ENCODE measurements at regions not wholly inside any gene's neighbourhood (a gene's known extent, or its start where the extent isn't known, plus 50 kb on each side); places are given as distances from the start of the nearest gene placed in this dataset.

GRCh38 chr5:116844015-116844414, 269.4 kb upstream of the SEMA6A start:
- H3K27ac ChIP-seq (ENCODE audit: low read depth): no peak overlapping the region
- peaks cover 8% of the 10 kb centered on the region for H3K4me1 ChIP-seq (ENCODE audit: insufficient read depth)
- DNase-seq (ENCODE audit: low spot score): no peak
- no peak overlapping the region for H3K4me2 ChIP-seq
- H3K36me3 ChIP-seq (ENCODE audit: insufficient read depth): no peaks in the 10 kb centered on the region
- no peaks in the 10 kb centered on the region for H4K20me1 ChIP-seq (replicated peaks; ENCODE audit: insufficient read depth)
- Mint-ChIP-seq H3K36me3 (ENCODE audit: low read depth) (no peaks in the 10 kb centered on the region), H3K4me3 (no peak overlapping the region), H3K4me1 (peaks cover 8% of the 10 kb centered on the region; the same call in 2 of the 3 replicates), H3K9me3 (no peaks in the 10 kb centered on the region), H3K27me3 (ENCODE audit: insufficient read depth, low read depth, poor library complexity) (peaks cover 1% of the 10 kb centered on the region), H3K27ac (no peak overlapping the region)
- no peaks in the 10 kb centered on the region for H3K27me3 ChIP-seq (ENCODE audit: insufficient read depth)
- H3K4me3 ChIP-seq: no peak overlapping the region
- no peaks in the 10 kb centered on the region for H3F3A ChIP-seq (replicated peaks; ENCODE audit: low read depth)
- no peak overlapping the region for H2AFZ ChIP-seq
- ATAC-seq: no peak
- TF ChIP-seq, protein P1, sequence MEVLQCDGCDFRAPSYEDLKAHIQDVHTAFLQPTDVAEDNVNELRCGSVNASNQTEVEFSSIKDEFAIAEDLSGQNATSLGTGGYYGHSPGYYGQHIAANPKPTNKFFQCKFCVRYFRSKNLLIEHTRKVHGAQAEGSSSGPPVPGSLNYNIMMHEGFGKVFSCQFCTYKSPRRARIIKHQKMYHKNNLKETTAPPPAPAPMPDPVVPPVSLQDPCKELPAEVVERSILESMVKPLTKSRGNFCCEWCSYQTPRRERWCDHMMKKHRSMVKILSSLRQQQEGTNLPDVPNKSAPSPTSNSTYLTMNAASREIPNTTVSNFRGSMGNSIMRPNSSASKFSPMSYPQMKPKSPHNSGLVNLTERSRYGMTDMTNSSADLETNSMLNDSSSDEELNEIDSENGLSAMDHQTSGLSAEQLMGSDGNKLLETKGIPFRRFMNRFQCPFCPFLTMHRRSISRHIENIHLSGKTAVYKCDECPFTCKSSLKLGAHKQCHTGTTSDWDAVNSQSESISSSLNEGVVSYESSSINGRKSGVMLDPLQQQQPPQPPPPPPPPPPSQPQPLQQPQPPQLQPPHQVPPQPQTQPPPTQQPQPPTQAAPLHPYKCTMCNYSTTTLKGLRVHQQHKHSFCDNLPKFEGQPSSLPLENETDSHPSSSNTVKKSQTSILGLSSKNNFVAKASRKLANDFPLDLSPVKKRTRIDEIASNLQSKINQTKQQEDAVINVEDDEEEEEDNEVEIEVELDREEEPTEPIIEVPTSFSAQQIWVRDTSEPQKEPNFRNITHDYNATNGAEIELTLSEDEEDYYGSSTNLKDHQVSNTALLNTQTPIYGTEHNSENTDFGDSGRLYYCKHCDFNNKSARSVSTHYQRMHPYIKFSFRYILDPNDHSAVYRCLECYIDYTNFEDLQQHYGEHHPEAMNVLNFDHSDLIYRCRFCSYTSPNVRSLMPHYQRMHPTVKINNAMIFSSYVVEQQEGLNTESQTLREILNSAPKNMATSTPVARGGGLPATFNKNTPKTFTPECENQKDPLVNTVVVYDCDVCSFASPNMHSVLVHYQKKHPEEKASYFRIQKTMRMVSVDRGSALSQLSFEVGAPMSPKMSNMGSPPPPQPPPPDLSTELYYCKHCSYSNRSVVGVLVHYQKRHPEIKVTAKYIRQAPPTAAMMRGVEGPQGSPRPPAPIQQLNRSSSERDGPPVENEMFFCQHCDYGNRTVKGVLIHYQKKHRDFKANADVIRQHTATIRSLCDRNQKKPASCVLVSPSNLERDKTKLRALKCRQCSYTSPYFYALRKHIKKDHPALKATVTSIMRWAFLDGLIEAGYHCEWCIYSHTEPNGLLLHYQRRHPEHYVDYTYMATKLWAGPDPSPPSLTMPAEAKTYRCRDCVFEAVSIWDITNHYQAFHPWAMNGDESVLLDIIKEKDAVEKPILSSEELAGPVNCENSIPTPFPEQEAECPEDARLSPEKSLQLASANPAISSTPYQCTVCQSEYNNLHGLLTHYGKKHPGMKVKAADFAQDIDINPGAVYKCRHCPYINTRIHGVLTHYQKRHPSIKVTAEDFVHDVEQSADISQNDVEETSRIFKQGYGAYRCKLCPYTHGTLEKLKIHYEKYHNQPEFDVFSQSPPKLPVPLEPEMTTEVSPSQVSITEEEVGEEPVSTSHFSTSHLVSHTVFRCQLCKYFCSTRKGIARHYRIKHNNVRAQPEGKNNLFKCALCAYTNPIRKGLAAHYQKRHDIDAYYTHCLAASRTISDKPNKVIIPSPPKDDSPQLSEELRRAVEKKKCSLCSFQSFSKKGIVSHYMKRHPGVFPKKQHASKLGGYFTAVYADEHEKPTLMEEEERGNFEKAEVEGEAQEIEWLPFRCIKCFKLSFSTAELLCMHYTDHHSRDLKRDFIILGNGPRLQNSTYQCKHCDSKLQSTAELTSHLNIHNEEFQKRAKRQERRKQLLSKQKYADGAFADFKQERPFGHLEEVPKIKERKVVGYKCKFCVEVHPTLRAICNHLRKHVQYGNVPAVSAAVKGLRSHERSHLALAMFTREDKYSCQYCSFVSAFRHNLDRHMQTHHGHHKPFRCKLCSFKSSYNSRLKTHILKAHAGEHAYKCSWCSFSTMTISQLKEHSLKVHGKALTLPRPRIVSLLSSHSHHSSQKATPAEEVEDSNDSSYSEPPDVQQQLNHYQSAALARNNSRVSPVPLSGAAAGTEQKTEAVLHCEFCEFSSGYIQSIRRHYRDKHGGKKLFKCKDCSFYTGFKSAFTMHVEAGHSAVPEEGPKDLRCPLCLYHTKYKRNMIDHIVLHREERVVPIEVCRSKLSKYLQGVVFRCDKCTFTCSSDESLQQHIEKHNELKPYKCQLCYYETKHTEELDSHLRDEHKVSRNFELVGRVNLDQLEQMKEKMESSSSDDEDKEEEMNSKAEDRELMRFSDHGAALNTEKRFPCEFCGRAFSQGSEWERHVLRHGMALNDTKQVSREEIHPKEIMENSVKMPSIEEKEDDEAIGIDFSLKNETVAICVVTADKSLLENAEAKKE (CRISPR knock-in tag; IDR thresholded peaks at IDR 0.05): no peak
- TF ChIP-seq STAT1 (IDR thresholded peaks at IDR 0.05; ENCODE audit: unreplicated experiment) (no peak), CTCF (conservative IDR thresholded peaks at IDR 0.05; ENCODE audit: low read depth in 2 of 2) (no peak), NANOG (IDR thresholded peaks at IDR 0.05; ENCODE audit: borderline replicate concordance) (no peak), EZH2 (IDR thresholded peaks at IDR 0.05; ENCODE audit: low read depth, unreplicated experiment) (no peak), EZH2phosphoT487 (IDR thresholded peaks at IDR 0.05; ENCODE audit: unreplicated experiment) (no peak), POLR2AphosphoS5 (IDR thresholded peaks at IDR 0.05; ENCODE audit: low read depth) (no peak)
- TF ChIP-seq, protein P2, sequence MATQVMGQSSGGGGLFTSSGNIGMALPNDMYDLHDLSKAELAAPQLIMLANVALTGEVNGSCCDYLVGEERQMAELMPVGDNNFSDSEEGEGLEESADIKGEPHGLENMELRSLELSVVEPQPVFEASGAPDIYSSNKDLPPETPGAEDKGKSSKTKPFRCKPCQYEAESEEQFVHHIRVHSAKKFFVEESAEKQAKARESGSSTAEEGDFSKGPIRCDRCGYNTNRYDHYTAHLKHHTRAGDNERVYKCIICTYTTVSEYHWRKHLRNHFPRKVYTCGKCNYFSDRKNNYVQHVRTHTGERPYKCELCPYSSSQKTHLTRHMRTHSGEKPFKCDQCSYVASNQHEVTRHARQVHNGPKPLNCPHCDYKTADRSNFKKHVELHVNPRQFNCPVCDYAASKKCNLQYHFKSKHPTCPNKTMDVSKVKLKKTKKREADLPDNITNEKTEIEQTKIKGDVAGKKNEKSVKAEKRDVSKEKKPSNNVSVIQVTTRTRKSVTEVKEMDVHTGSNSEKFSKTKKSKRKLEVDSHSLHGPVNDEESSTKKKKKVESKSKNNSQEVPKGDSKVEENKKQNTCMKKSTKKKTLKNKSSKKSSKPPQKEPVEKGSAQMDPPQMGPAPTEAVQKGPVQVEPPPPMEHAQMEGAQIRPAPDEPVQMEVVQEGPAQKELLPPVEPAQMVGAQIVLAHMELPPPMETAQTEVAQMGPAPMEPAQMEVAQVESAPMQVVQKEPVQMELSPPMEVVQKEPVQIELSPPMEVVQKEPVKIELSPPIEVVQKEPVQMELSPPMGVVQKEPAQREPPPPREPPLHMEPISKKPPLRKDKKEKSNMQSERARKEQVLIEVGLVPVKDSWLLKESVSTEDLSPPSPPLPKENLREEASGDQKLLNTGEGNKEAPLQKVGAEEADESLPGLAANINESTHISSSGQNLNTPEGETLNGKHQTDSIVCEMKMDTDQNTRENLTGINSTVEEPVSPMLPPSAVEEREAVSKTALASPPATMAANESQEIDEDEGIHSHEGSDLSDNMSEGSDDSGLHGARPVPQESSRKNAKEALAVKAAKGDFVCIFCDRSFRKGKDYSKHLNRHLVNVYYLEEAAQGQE (IDR thresholded peaks at IDR 0.05; ENCODE audit: unreplicated experiment): no peak
- no peaks in the 10 kb centered on the region; the same call in 1 of the 2 replicates for H3K9me2 ChIP-seq (ENCODE audit: insufficient read depth)
- no peaks in the 10 kb centered on the region for H3K79me2 ChIP-seq (replicated peaks; ENCODE audit: insufficient read depth)

Measured in GM23338 (cell line).